Endothelial cell of umbilical vein (primary cell): ENCODE measurements at regions not wholly inside any gene's neighbourhood (a gene's known extent, or its start where the extent isn't known, plus 50 kb on each side); places are given as distances from the start of the nearest gene placed in this dataset.

Experiments used
- BruUV-seq: library from RNA; stranded (reverse); fragments of 400-500 nt; replicated peaks from 2 replicates; lab custom pipeline; 2021; lab: Mats Ljungman, UMichigan
- CTCF ChIA-PET: fragments of 300-600, 350-600 bp; sonication (Branson Sonifier 250); formaldehyde crosslinking; loops from one replicate; lab custom pipeline; 2021; ENCODE audit warnings: antibody characterized with exemption, inconsistent platforms; lab: Charles Lee
- POLR2A ChIA-PET: fragments of 300-600, 350-600 bp; sonication (Branson Sonifier 250); formaldehyde crosslinking; loops from one replicate; lab custom pipeline; 2021; ENCODE audit warnings: antibody characterized with exemption, inconsistent platforms; lab: Charles Lee
- DNase-seq: peaks from one replicate; pipeline ENCODE4 v3.0.0-alpha.2; 2011; ENCODE audit warnings: low read depth, low spot score
- FAIRE-seq: peaks from 2 replicates; lab custom pipeline; 2011; peaks lifted over from hg19 to GRCh38; lab: Jason Lieb, UNC
- H2AFZ ChIP-seq: 2 replicates; pipeline ENCODE4 v1.6.0; 2012; ENCODE audit warnings: low read depth, low read length, control low read depth, inconsistent platforms
- H3K27ac ChIP-seq: 2 replicates; pipeline ENCODE4 v1.5.1; 2011; ENCODE audit warnings: low read depth, mild to moderate bottlenecking, control low read depth, low read length, moderate library complexity; ENCODE audit not compliant: insufficient read depth
- H3K27me3 ChIP-seq, 2 experiments: 2 replicates each; pipeline versions ENCODE4 v1.6.0 to v1.6.1; 2011; ENCODE audit warnings: low read length in 2 of 2, mixed read lengths in 1 of 2; ENCODE audit not compliant: control insufficient read depth in 2 of 2, insufficient read depth in 2 of 2
- H3K36me3 ChIP-seq, 2 experiments: 2 replicates in 1 of 2; 3 replicates in 1 of 2; pipeline ENCODE4 v1.5.1; 2011; ENCODE audit warnings: low read length in 2 of 2, mild to moderate bottlenecking in 1 of 2, moderate library complexity in 1 of 2; ENCODE audit not compliant: control insufficient read depth in 2 of 2, insufficient read depth in 2 of 2; ENCODE audit errors: extremely low read depth in 1 of 2
- H3K4me1 ChIP-seq: 3 replicates; pipeline ENCODE4 v1.5.1; 2011; ENCODE audit warnings: mild to moderate bottlenecking, low read length; ENCODE audit not compliant: control insufficient read depth, insufficient read depth; ENCODE audit errors: extremely low read depth
- H3K4me2 ChIP-seq: 2 replicates; pipeline ENCODE4 v1.6.1; 2011; ENCODE audit warnings: low read length, control low read depth, mixed read lengths; ENCODE audit not compliant: insufficient read depth
- H3K4me3 ChIP-seq, 3 experiments: fragments of 200-600 bp in 1 of 3; sonication (generic), shearing (Covaris generic) in 1 of 3; replicated peaks in 1 of 3; 2 replicates each; pipeline ENCODE4 v1.5.1; 2011 to 2016; ENCODE audit warnings: control low read depth in 3 of 3, low read length in 3 of 3, mild to moderate bottlenecking in 2 of 3, inconsistent platforms in 1 of 3, low read depth in 1 of 3, moderate library complexity in 1 of 3; ENCODE audit not compliant: insufficient read depth in 1 of 3
- H3K79me2 ChIP-seq: 2 replicates; pipeline ENCODE4 v1.6.0; 2012; ENCODE audit warnings: low read length, inconsistent platforms; ENCODE audit not compliant: control insufficient read depth, insufficient read depth
- H3K9ac ChIP-seq: replicated peaks from 2 replicates; pipeline ENCODE3; 2011; ENCODE audit warnings: low read length, control low read depth; ENCODE audit not compliant: insufficient read depth; ENCODE audit errors: extremely low read depth
- H3K9me1 ChIP-seq: replicated peaks from 3 replicates; pipeline ENCODE4 v1.6.0; 2011; ENCODE audit warnings: mild to moderate bottlenecking, low read length; ENCODE audit not compliant: control insufficient read depth, insufficient read depth; ENCODE audit errors: extremely low read depth
- H3K9me3 ChIP-seq: replicated peaks from 2 replicates; pipeline ENCODE4 v1.5.1; 2012; ENCODE audit warnings: low read length, inconsistent platforms; ENCODE audit not compliant: control insufficient read depth, insufficient read depth
- H4K20me1 ChIP-seq: replicated peaks from 2 replicates; pipeline ENCODE3; 2011; ENCODE audit warnings: mild to moderate bottlenecking, low read length; ENCODE audit not compliant: control insufficient read depth, insufficient read depth; ENCODE audit errors: extremely low read depth
- CTCF ChIP-seq, 2 donors: IDR thresholded peaks; 1 replicate in 1 of 2; 2 replicates in 1 of 2; pipeline ENCODE4 v1.5.1; 2011; ENCODE audit warnings: low read length in 2 of 2, mild to moderate bottlenecking in 2 of 2, moderate library complexity in 2 of 2, control low read depth in 1 of 2, inconsistent platforms in 1 of 2, low read depth in 1 of 2; ENCODE audit not compliant: insufficient read depth in 1 of 2; ENCODE audit errors: extremely low read depth in 1 of 2
- EZH2 ChIP-seq: IDR thresholded peaks from 2 replicates; pipeline ENCODE4 v1.6.1; 2012; ENCODE audit warnings: borderline replicate concordance, low read depth, mild to moderate bottlenecking, moderate library complexity, low read length, inconsistent platforms; ENCODE audit not compliant: severe bottlenecking
- GATA2 ChIP-seq: IDR thresholded peaks from 2 replicates; pipeline ENCODE4 v1.7.0; 2011; ENCODE audit warnings: low read depth, mild to moderate bottlenecking, moderate library complexity, mixed read lengths, low read length; ENCODE audit not compliant: insufficient read length, insufficient read depth
- JUN ChIP-seq: IDR thresholded peaks from 2 replicates; pipeline ENCODE4 v1.6.1; 2011; ENCODE audit warnings: borderline replicate concordance, low read depth; ENCODE audit not compliant: insufficient read length, insufficient read depth
- POLR2A ChIP-seq: IDR thresholded peaks from 2 replicates; pipeline ENCODE4 v1.6.1; 2012; ENCODE audit warnings: low read depth, mild to moderate bottlenecking, control low read depth, low read length
- POLR2AphosphoS5 ChIP-seq: IDR thresholded peaks from 2 replicates; pipeline ENCODE4 v1.6.1; 2012; ENCODE audit warnings: low read depth, mild to moderate bottlenecking, control low read depth, low read length, moderate library complexity; ENCODE audit not compliant: insufficient read depth
- dilution Hi-C: fragments of 300-500 bp; cut with MboI; formaldehyde crosslinking; loops from one replicate; pipeline ENCODE4 v1.15.0; 2019; ENCODE audit warnings: low sequenced_read_pairs; ENCODE audit not compliant: extremely low pct_ligation_motif_present
- intact Hi-C: fragments of 100-400 bp; cut with micrococcal nuclease; formaldehyde crosslinking; loops from one replicate; pipeline ENCODE4 v1.10.0; 2022

GRCh38 chr17:77537566-77537965, 396.8 kb downstream of the SEC14L1 start:
- H3K9ac ChIP-seq: no peak overlapping the region
- dilution Hi-C loops (no loop called here), intact Hi-C loops (no loop called here)
- H3K4me3 ChIP-seq: no peak overlapping the region
- H2AFZ ChIP-seq: no peak overlapping the region
- H3K9me3 ChIP-seq: no peaks in the 10 kb centered on the region
- FAIRE-seq (no peak), DNase-seq (no peak)
- H3K36me3 ChIP-seq: no peaks in the 10 kb centered on the region
- peaks cover 8 to 12% of the 10 kb centered on the region in 2 experiments for H3K27me3 ChIP-seq
- H3K9me1 ChIP-seq: no peaks in the 10 kb centered on the region
- BruUV-seq: no TSS peak
- H3K79me2 ChIP-seq: no peaks in the 10 kb centered on the region
- H4K20me1 ChIP-seq: no peaks in the 10 kb centered on the region
- H3K4me2 ChIP-seq: no peak overlapping the region
- POLR2A ChIA-PET: interaction anchor here (0.6 kb wide), 1 partner anchor 9 kb away, joined by 4 read pairs; no protein-coding TSS in a partner anchor
- CTCF ChIA-PET: no interaction called here
- TF ChIP-seq GATA2 (no peak), EZH2 (no peak), JUN (no peak), POLR2AphosphoS5 (no peak)
- no peak overlapping the region for H3K27ac ChIP-seq
- no peaks in the 10 kb centered on the region for H3K4me1 ChIP-seq

DNA sequence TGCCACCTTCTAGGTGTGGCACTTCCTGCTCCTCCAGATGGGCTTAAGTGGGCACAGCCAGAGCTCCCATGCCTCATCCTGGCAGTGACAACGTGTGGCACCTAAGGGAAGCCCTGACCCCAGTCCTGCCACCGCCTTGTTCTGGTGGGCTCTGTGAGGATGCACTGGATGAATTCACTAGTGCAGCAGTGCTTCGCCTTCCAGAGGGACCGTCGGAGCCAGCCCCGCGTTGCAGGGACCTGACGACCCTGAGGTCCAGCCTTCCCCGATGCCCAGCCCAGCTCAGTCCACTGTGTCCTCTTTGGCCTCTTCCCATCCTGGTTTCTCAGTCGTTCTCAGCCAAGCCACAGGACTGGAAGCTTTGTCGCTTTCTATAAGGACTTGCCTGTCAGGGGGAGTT, 399.8 kb downstream of the SEC14L1 start:
- Histone ChIP-seq H4K20me1 (no peaks in the 10 kb centered on the region), H3K27me3 (peaks cover 26 to 32% of the 10 kb centered on the region in 2 experiments), H3K4me3 (no peak overlapping the region), H3K4me2 (no peak overlapping the region), H3K9me1 (no peaks in the 10 kb centered on the region), H3K9ac (no peak overlapping the region), H3K79me2 (no peaks in the 10 kb centered on the region), H3K9me3 (no peaks in the 10 kb centered on the region), H3K36me3 (no peaks in the 10 kb centered on the region), H3K4me1 (no peaks in the 10 kb centered on the region), H2AFZ (no peak overlapping the region), H3K27ac (no peak overlapping the region)
- intact Hi-C loops (loop anchor here (5.0 kb wide), 1 partner anchor 202 kb away; no protein-coding TSS in a partner anchor), dilution Hi-C loops (no loop called here)
- no TSS peak for BruUV-seq
- TF ChIP-seq CTCF (IDR thresholded peaks at IDR 0.05; ENCODE audit: extremely low read depth in 1 of 2, insufficient read depth in 1 of 2, low read depth in 1 of 2, low read length in 2 of 2) (no peak), EZH2 (no peak), POLR2A (no peak), JUN (no peak), GATA2 (no peak)
- ChIA-PET POLR2A (interaction anchor here (1.4 kb wide), 1 partner anchor 418 kb away, joined by 3 read pairs; the partner anchor contains the start of gene TNRC6C), CTCF (interaction anchor here (3.5 kb wide), 1 partner anchor 479 kb away, joined by 25 read pairs; no protein-coding TSS in a partner anchor)
- no peak for DNase-seq
- no peak for FAIRE-seq
